ENCODE measurements at regions not wholly inside any gene's neighbourhood (a gene's known extent, or its start where the extent isn't known, plus 50 kb on each side); places are given as distances from the start of the nearest gene placed in this dataset.

GRCh38 chr1:199780948-199781670 is 246.4 kb upstream of the NR5A2 start:
- H3K9me3 ChIP-seq (ENCODE audit: control insufficient read depth in 2 of 3, insufficient read depth in 1 of 3, low read length in 3 of 3), result no peaks in the 10 kb centered on the region
- H3K4me1 ChIP-seq (ENCODE audit: control insufficient read depth in 2 of 3, insufficient read depth in 2 of 3, low read depth in 1 of 3, low read length in 3 of 3), result no peaks in the 10 kb centered on the region
- FAIRE-seq, result peak; percentile 58
- H3K4me3 ChIP-seq (ENCODE audit: low read length in 3 of 3), result no peak overlapping the region
- no peaks in the 10 kb centered on the region for H3K36me3 ChIP-seq (ENCODE audit: control insufficient read depth in 2 of 3, insufficient read depth in 3 of 3, low read length in 3 of 3)
- intact Hi-C loops (cut with DNase I), result no loop called here
- H3K9ac ChIP-seq (ENCODE audit: low read length in 3 of 3), result no peak overlapping the region
- no peak for DNase-seq
- H3K27me3 ChIP-seq (ENCODE audit: control insufficient read depth, insufficient read depth, low read length), result no peaks in the 10 kb centered on the region
- TF ChIP-seq CTCF (IDR thresholded peaks at IDR 0.05; ENCODE audit: borderline replicate concordance, extremely low read depth, insufficient read depth), result no peak
- H3K27ac ChIP-seq (ENCODE audit: low read depth in 2 of 2, low read length in 2 of 2), result no peak overlapping the region

- DNase-seq (no peak), FAIRE-seq (no peak)
- Histone ChIP-seq H3K27me3 (ENCODE audit: control insufficient read depth, insufficient read depth, low read length) (no peaks in the 10 kb centered on the region), H3K36me3 (ENCODE audit: control insufficient read depth in 2 of 3, insufficient read depth in 3 of 3, low read length in 3 of 3) (no peaks in the 10 kb centered on the region), H3K4me3 (ENCODE audit: low read length in 3 of 3) (no peak overlapping the region), H3K9ac (ENCODE audit: low read length in 3 of 3) (no peak overlapping the region), H3K27ac (ENCODE audit: low read depth in 2 of 2, low read length in 2 of 2) (no peak overlapping the region), H3K9me3 (ENCODE audit: control insufficient read depth in 2 of 3, insufficient read depth in 1 of 3, low read length in 3 of 3) (no peaks in the 10 kb centered on the region), H3K4me1 (ENCODE audit: control insufficient read depth in 2 of 3, insufficient read depth in 2 of 3, low read depth in 1 of 3, low read length in 3 of 3) (peaks cover 0 to 3% (median 0%) of the 10 kb centered on the region in 3 donors)
- TF ChIP-seq CTCF (IDR thresholded peaks at IDR 0.05; ENCODE audit: borderline replicate concordance, extremely low read depth, insufficient read depth), result no peak
- intact Hi-C loops (cut with DNase I), result no loop called here
Observed at GRCh38 chr1:199784138-199784895, 243.2 kb upstream of the NR5A2 start.

- Histone ChIP-seq H3K4me3 (ENCODE audit: low read length in 3 of 3) (no peak overlapping the region), H3K27ac (ENCODE audit: low read depth in 2 of 2, low read length in 2 of 2) (no peak overlapping the region), H3K27me3 (ENCODE audit: control insufficient read depth, insufficient read depth, low read length) (no peaks in the 10 kb centered on the region), H3K36me3 (ENCODE audit: control insufficient read depth in 2 of 3, insufficient read depth in 3 of 3, low read length in 3 of 3) (no peaks in the 10 kb centered on the region), H3K9me3 (ENCODE audit: control insufficient read depth in 2 of 3, insufficient read depth in 1 of 3, low read length in 3 of 3) (no peaks in the 10 kb centered on the region), H3K4me1 (ENCODE audit: control insufficient read depth in 2 of 3, insufficient read depth in 2 of 3, low read depth in 1 of 3, low read length in 3 of 3) (peaks cover 0 to 3% (median 0%) of the 10 kb centered on the region in 3 donors), H3K9ac (ENCODE audit: low read length in 3 of 3) (no peak overlapping the region)
- TF ChIP-seq CTCF (IDR thresholded peaks at IDR 0.05; ENCODE audit: borderline replicate concordance, extremely low read depth, insufficient read depth), result no peak
- intact Hi-C loops (cut with DNase I), result no loop called here
- no peak for FAIRE-seq
- DNase-seq, result peak in 1 of 5 donors; percentile 13
Observed at GRCh38 chr1:199786695-199787094, 240.8 kb upstream of the NR5A2 start.

Measured in kidney (tissue), 13 donors.